ENCODE measurements at regions not wholly inside any gene's neighbourhood (a gene's known extent, or its start where the extent isn't known, plus 50 kb on each side); places are given as distances from the start of the nearest gene placed in this dataset.

DNA sequence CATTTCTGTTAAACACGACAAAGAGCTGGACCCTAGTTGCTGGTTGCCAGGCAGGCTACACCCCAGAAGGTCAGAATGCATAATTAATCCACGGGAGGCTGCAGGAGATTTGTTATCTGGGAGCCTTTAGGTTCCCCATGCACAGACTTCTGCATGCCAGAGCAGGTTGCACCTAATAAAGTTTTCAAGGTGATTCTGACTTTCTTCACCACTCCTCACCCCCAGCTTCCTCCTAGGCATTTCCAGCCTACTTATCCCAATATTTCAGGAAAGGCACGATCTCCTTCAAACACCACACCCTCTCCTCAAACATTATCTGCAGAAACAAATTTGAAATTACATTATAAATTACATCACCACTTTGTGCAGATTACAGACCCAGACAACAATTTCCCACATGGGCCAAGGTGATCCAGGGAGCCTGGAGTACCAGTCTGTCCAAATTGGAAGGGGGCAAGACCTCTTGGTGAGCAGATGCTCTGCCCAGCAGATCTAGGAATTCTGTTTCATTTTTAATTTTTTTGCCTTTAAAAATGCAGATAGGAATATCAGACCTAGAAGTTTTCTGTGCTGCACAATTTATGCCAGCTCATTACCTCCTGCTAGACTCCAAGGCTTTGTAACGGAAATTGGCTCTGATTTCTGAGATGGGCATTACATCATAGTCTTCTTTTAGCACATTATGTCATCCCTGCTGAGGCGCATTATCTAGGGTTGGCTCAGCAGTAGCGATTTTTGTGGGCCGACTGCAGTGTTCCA is 363.4 kb upstream of the SLC30A5 start:
- TF ChIP-seq, protein P1, sequence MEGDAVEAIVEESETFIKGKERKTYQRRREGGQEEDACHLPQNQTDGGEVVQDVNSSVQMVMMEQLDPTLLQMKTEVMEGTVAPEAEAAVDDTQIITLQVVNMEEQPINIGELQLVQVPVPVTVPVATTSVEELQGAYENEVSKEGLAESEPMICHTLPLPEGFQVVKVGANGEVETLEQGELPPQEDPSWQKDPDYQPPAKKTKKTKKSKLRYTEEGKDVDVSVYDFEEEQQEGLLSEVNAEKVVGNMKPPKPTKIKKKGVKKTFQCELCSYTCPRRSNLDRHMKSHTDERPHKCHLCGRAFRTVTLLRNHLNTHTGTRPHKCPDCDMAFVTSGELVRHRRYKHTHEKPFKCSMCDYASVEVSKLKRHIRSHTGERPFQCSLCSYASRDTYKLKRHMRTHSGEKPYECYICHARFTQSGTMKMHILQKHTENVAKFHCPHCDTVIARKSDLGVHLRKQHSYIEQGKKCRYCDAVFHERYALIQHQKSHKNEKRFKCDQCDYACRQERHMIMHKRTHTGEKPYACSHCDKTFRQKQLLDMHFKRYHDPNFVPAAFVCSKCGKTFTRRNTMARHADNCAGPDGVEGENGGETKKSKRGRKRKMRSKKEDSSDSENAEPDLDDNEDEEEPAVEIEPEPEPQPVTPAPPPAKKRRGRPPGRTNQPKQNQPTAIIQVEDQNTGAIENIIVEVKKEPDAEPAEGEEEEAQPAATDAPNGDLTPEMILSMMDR (IDR thresholded peaks at IDR 0.05): peak in 1 of 3 experiments; percentile 13
- TF ChIP-seq EP300 (IDR thresholded peaks at IDR 0.05) (no peak), POLR2A (IDR thresholded peaks at IDR 0.05; ENCODE audit: low read depth) (no peak), POLR2AphosphoS5 (IDR thresholded peaks at IDR 0.05) (no peak)
- Histone ChIP-seq H3K36me3 (no peaks in the 10 kb centered on the region), H3K27ac (replicated peaks in 1 of 4) (peak overlapping the region in 1 of 4 donors; percentile 23), H3K9me3 (no peaks in the 10 kb centered on the region), H3K27me3 (no peaks in the 10 kb centered on the region), H3K4me1 (peaks cover 11 to 16% (median 14%) of the 10 kb centered on the region in 4 donors), H3K4me3 (no peak overlapping the region)
- peak; percentile 79 for DNase-seq (ENCODE audit: extremely low spot score)
- 34% methylated on average over 7 of the region's 7 CpGs for WGBS
- intact Hi-C loops (cut with DNase I): no loop called here

DNA sequence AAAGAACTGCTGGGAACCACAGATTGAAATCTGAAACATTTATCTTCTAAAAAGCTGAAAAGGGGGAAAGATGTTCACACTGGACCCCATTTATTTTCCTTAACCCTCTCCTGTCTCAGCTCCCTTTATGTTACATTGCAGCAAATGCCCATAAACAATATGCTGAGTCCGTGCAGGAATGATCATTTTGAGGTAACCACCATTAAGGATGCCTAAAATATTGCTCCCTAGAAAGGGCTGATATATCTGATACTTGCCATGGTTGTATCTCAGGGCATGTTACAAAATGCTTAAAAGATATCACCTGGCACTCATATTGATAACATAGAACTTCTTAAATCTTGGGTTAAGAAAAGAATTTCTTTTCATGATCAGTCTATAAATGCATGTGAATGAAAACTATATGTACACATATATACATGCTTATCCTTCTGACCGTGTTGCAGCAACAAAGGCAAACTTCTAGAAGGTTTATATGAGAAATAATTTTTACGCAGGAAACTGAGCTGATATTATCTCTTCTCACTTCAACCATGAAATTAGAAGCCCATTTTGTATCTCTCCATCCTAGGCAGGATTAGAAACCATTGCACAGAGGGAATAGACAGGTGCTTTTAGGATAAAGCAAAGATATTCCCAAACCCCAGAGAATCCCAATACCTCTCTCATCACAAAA is 362.7 kb upstream of the SLC30A5 start:
- Histone ChIP-seq H3K27me3 (no peaks in the 10 kb centered on the region), H3K9me3 (no peaks in the 10 kb centered on the region), H3K4me3 (no peak overlapping the region), H3K36me3 (no peaks in the 10 kb centered on the region), H3K4me1 (peaks cover 11 to 16% (median 14%) of the 10 kb centered on the region in 4 donors), H3K27ac (replicated peaks in 1 of 4) (peak overlapping the region in 1 of 4 donors; percentile 23)
- no peak for TF ChIP-seq POLR2A (IDR thresholded peaks at IDR 0.05; ENCODE audit: low read depth)
- no peak for TF ChIP-seq EP300 (IDR thresholded peaks at IDR 0.05)
- TF ChIP-seq, protein P1 (IDR thresholded peaks at IDR 0.05): peak in 1 of 3 experiments; percentile 1
- no peak for TF ChIP-seq POLR2AphosphoS5 (IDR thresholded peaks at IDR 0.05)
- 63% methylated on average over 3 of the region's 3 CpGs for WGBS
- intact Hi-C loops (cut with DNase I): no loop called here
- no peak for DNase-seq (ENCODE audit: extremely low spot score)

DNA sequence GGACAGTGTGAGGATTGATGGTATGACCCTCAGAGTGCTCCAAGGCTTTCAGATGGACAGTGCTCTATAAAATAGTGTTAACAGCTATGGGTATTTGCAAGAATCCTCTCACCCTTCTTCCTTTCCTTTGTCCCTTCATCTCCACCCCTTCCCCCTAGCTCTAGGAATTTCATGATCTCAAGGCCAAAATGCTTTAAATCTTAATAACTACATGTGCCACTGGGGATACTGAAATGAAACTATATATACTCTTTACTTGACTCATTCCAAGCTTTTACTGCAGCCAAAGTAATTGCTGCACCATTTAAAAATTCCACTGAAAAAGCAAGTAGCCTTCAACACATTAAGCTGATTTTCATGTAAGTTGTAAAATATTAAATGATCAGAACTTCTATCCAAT is 361.6 kb upstream of the SLC30A5 start:
- intact Hi-C loops (cut with DNase I): no loop called here
- no peak for DNase-seq (ENCODE audit: extremely low spot score)
- Histone ChIP-seq H3K9me3 (no peaks in the 10 kb centered on the region), H3K27me3 (no peaks in the 10 kb centered on the region), H3K4me1 (peaks cover 11 to 16% (median 14%) of the 10 kb centered on the region in 4 donors), H3K27ac (replicated peaks in 1 of 4) (no peak overlapping the region), H3K36me3 (no peaks in the 10 kb centered on the region), H3K4me3 (no peak overlapping the region)
- no peak for TF ChIP-seq POLR2AphosphoS5 (IDR thresholded peaks at IDR 0.05)
- TF ChIP-seq POLR2A (IDR thresholded peaks at IDR 0.05; ENCODE audit: low read depth): no peak
- TF ChIP-seq, protein P1 (IDR thresholded peaks at IDR 0.05): no peak
- TF ChIP-seq EP300 (IDR thresholded peaks at IDR 0.05): no peak

DNA sequence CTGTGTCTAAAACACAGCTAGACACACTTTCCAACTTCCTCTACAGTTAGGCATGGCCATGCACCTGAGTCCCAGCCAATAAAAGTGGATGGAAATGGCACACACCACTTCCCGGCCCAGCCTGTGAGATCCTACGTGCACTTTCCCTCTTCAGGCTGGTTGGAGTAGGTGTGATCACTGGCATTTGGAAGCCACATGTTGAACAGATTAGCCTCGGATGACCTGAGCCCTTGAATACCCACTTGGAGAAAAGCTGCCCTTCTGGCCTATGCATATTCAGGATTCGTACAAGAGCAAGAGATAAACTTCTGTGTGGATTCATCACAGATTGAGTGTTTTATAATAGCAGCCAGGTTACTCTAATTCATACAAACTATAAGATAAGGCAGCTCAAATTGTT is 359.0 kb upstream of the SLC30A5 start:
- intact Hi-C loops (cut with DNase I): no loop called here
- H3K36me3 ChIP-seq: no peaks in the 10 kb centered on the region
- peaks cover 11 to 16% (median 14%) of the 10 kb centered on the region in 4 donors for H3K4me1 ChIP-seq
- H3K27ac ChIP-seq (replicated peaks in 1 of 4): no peak overlapping the region
- no peaks in the 10 kb centered on the region for H3K9me3 ChIP-seq
- 86% methylated on average over 4 of the region's 4 CpGs for WGBS
- TF ChIP-seq, protein P1 (IDR thresholded peaks at IDR 0.05): no peak
- TF ChIP-seq EP300 (IDR thresholded peaks at IDR 0.05): no peak
- no peak for TF ChIP-seq POLR2AphosphoS5 (IDR thresholded peaks at IDR 0.05)
- no peak for TF ChIP-seq POLR2A (IDR thresholded peaks at IDR 0.05; ENCODE audit: low read depth)
- no peaks in the 10 kb centered on the region for H3K27me3 ChIP-seq
- H3K4me3 ChIP-seq: no peak overlapping the region
- peak; percentile 45 for DNase-seq (ENCODE audit: extremely low spot score)
